ENCODE measurements at regions not wholly inside any gene's neighbourhood (a gene's known extent, or its start where the extent isn't known, plus 50 kb on each side); places are given as distances from the start of the nearest gene placed in this dataset.
A peak's percentile ranks its signal among the peaks of the same experiment; 100 is the strongest.

GRCh38 chr10:78567680-78568455, 500.9 kb upstream of the ZMIZ1 start:
- H3K36me3 ChIP-seq (replicated peaks in 1 of 2), result no peaks in the 10 kb centered on the region
- no peak overlapping the region for H3K4me3 ChIP-seq
- intact Hi-C loops (cut with DNase I), result no loop called here
- no peak for TF ChIP-seq CTCF (IDR thresholded peaks at IDR 0.05)
- no peak for TF ChIP-seq POLR2A (IDR thresholded peaks at IDR 0.05)
- no peaks in the 10 kb centered on the region for H3K27me3 ChIP-seq
- DNase-seq, result peak in 1 of 7 donors; percentile 39
- H3K4me1 ChIP-seq (replicated peaks in 1 of 2), result no peaks in the 10 kb centered on the region
- H3K9me3 ChIP-seq (replicated peaks in 1 of 3), result no peaks in the 10 kb centered on the region
- WGBS, 4 donors, result 73 to 85% (median 79%) methylated on average over 7 to 10 of the region's 10 CpGs
- H3K27ac ChIP-seq, result no peak overlapping the region

GRCh38 chr10:78568620-78569019, 500.1 kb upstream of the ZMIZ1 start:
- intact Hi-C loops (cut with DNase I), result no loop called here
- H3K4me1 ChIP-seq (replicated peaks in 1 of 2), result no peaks in the 10 kb centered on the region

GRCh38 chr10:78570633-78571235, 498.0 kb upstream of the ZMIZ1 start:
- no peak for DNase-seq

More at GRCh38 chr10:78568620-78569019, 500.1 kb upstream of the ZMIZ1 start:
- no peaks in the 10 kb centered on the region for H3K36me3 ChIP-seq (replicated peaks in 1 of 2)
- H3K9me3 ChIP-seq (replicated peaks in 1 of 3), result no peaks in the 10 kb centered on the region
- no peak overlapping the region for H3K27ac ChIP-seq
- 89 to 95% (median 92%) methylated on average over 2 of the region's 2 CpGs for WGBS, 4 donors
- peak in 1 of 7 donors; percentile 10 for DNase-seq
- H3K27me3 ChIP-seq, result no peaks in the 10 kb centered on the region
- no peak overlapping the region for H3K4me3 ChIP-seq
- TF ChIP-seq POLR2A (IDR thresholded peaks at IDR 0.05), result no peak
- TF ChIP-seq CTCF (IDR thresholded peaks at IDR 0.05), result no peak

More at GRCh38 chr10:78570633-78571235, 498.0 kb upstream of the ZMIZ1 start:
- H3K27ac ChIP-seq, result peak overlapping the region in 1 of 5 donors; percentile 44
- no peaks in the 10 kb centered on the region for H3K4me1 ChIP-seq (replicated peaks in 1 of 2)
- H3K9me3 ChIP-seq (replicated peaks in 1 of 3), result no peaks in the 10 kb centered on the region
- 84 to 98% (median 92%) methylated on average over 6 to 7 of the region's 7 CpGs for WGBS, 4 donors
- TF ChIP-seq CTCF (IDR thresholded peaks at IDR 0.05) (no peak), POLR2A (IDR thresholded peaks at IDR 0.05) (no peak)
- H3K27me3 ChIP-seq, result no peaks in the 10 kb centered on the region
- H3K36me3 ChIP-seq (replicated peaks in 1 of 2), result no peaks in the 10 kb centered on the region
- intact Hi-C loops (cut with DNase I), result no loop called here
- H3K4me3 ChIP-seq, result no peak overlapping the region
